Suprapubic skin (tissue), 4 donors: ENCODE measurements at regions not wholly inside any gene's neighbourhood (a gene's known extent, or its start where the extent isn't known, plus 50 kb on each side); places are given as distances from the start of the nearest gene placed in this dataset.

Experiments
- DNase-seq, 2 donors: peaks; one replicate each; pipeline ENCODE4 v3.0.0-alpha.2; 2019; ENCODE audit warnings: low spot score in 2 of 2
- H3K27ac ChIP-seq: fragments of 200-600 bp; sonication (generic); one replicate; pipeline ENCODE4 v1.5.1; 2019
- H3K27me3 ChIP-seq: fragments of 200-600 bp; sonication (generic); one replicate; pipeline ENCODE4 v1.5.1; 2019
- H3K36me3 ChIP-seq: fragments of 200-600 bp; sonication (generic); one replicate; pipeline ENCODE4 v1.5.1; 2019
- H3K4me1 ChIP-seq: fragments of 200-600 bp; sonication (generic); one replicate; pipeline ENCODE4 v1.5.1; 2019
- H3K4me3 ChIP-seq: fragments of 200-600 bp; sonication (generic); one replicate; pipeline ENCODE4 v1.5.1; 2019; ENCODE audit warnings: mild to moderate bottlenecking
- H3K9me3 ChIP-seq: fragments of 200-600 bp; sonication (generic); one replicate; pipeline ENCODE4 v1.5.1; 2019
- CTCF ChIP-seq, 2 donors: fragments of 200-600 bp in 1 of 2; fragments of 450-650 bp in 1 of 2; sonication (generic) in 1 of 2; IDR thresholded peaks; one replicate each; pipeline ENCODE4 v1.5.1; 2016 to 2019; ENCODE audit warnings: antibody characterized with exemption in 2 of 2, mild to moderate bottlenecking in 1 of 2, moderate library complexity in 1 of 2
- EP300 ChIP-seq: sonication (generic); formaldehyde crosslinking; IDR thresholded peaks from one replicate; pipeline ENCODE4 v1.6.1; 2017; ENCODE audit warnings: antibody characterized with exemption
- POLR2A ChIP-seq, 2 donors: fragments of 450-650 bp; IDR thresholded peaks; one replicate each; pipeline ENCODE4 v1.6.1; 2017; ENCODE audit warnings: antibody characterized with exemption in 2 of 2, mild to moderate bottlenecking in 2 of 2, moderate library complexity in 2 of 2
- POLR2AphosphoS5 ChIP-seq, 3 donors: sonication (generic); formaldehyde crosslinking; IDR thresholded peaks; one replicate each; pipeline ENCODE4 v1.6.1; 2017; ENCODE audit warnings: antibody characterized with exemption in 3 of 3
- WGBS: methylation state at CpG from one replicate; pipeline ENCODE4 v1.1.5; 2018; 5-methylcytosine and 5-hydroxymethylcytosine counted together

GRCh38 chr1:116318897-116319296 is 54.1 kb upstream of the ATP1A1 start:
- TF ChIP-seq POLR2A (IDR thresholded peaks at IDR 0.05) (no peak), EP300 (no peak), POLR2AphosphoS5 (IDR thresholded peaks at IDR 0.05) (no peak), CTCF (IDR thresholded peaks at IDR 0.05) (no peak)
- Histone ChIP-seq H3K4me3 (no peak overlapping the region), H3K27ac (no peak overlapping the region), H3K27me3 (no peaks in the 10 kb centered on the region), H3K4me1 (peaks cover 8% of the 10 kb centered on the region), H3K9me3 (no peaks in the 10 kb centered on the region), H3K36me3 (no peaks in the 10 kb centered on the region)
- 80% methylated on average over 9 of the region's 9 CpGs for WGBS
- DNase-seq = no peak

- TF ChIP-seq POLR2AphosphoS5 (IDR thresholded peaks at IDR 0.05) = no peak
- no peak for TF ChIP-seq EP300
- no peak for TF ChIP-seq POLR2A (IDR thresholded peaks at IDR 0.05)
- H3K9me3 ChIP-seq = no peaks in the 10 kb centered on the region
- 67% methylated on average over 2 of the region's 2 CpGs for WGBS
- DNase-seq = no peak
- no peaks in the 10 kb centered on the region for H3K27me3 ChIP-seq
- H3K4me3 ChIP-seq = no peak overlapping the region
- H3K4me1 ChIP-seq = peaks cover 15% of the 10 kb centered on the region
- no peaks in the 10 kb centered on the region for H3K36me3 ChIP-seq
- no peak overlapping the region for H3K27ac ChIP-seq
Measured at GRCh38 chr1:116320874-116321273, 52.2 kb upstream of the ATP1A1 start.

- Histone ChIP-seq H3K27me3 (no peaks in the 10 kb centered on the region), H3K4me1 (peaks cover 18% of the 10 kb centered on the region), H3K9me3 (no peaks in the 10 kb centered on the region), H3K36me3 (no peaks in the 10 kb centered on the region), H3K4me3 (no peak overlapping the region), H3K27ac (no peak overlapping the region)
- no peak for DNase-seq
- 92% methylated on average over 5 of the region's 5 CpGs for WGBS
- TF ChIP-seq POLR2AphosphoS5 (IDR thresholded peaks at IDR 0.05) = no peak
Measured at GRCh38 chr1:116321766-116322175, 51.3 kb upstream of the ATP1A1 start.

GRCh38 chr1:116322752-116323405 is 50.2 kb upstream of the ATP1A1 start:
- H3K4me3 ChIP-seq = no peak overlapping the region
- no peak for DNase-seq
- WGBS = 74% methylated on average over 3 of the region's 3 CpGs
- H3K36me3 ChIP-seq = no peaks in the 10 kb centered on the region
- H3K4me1 ChIP-seq = peaks cover 18% of the 10 kb centered on the region
- peak overlapping the region; percentile 20 for H3K27ac ChIP-seq
- H3K9me3 ChIP-seq = no peaks in the 10 kb centered on the region
- TF ChIP-seq POLR2AphosphoS5 (IDR thresholded peaks at IDR 0.05) = no peak
- TF ChIP-seq CTCF (IDR thresholded peaks at IDR 0.05) = no peak
- TF ChIP-seq EP300 = no peak
- no peak for TF ChIP-seq POLR2A (IDR thresholded peaks at IDR 0.05)
- no peaks in the 10 kb centered on the region for H3K27me3 ChIP-seq
